ENCODE measurements at regions not wholly inside any gene's neighbourhood (a gene's known extent, or its start where the extent isn't known, plus 50 kb on each side); places are given as distances from the start of the nearest gene placed in this dataset.

DNA sequence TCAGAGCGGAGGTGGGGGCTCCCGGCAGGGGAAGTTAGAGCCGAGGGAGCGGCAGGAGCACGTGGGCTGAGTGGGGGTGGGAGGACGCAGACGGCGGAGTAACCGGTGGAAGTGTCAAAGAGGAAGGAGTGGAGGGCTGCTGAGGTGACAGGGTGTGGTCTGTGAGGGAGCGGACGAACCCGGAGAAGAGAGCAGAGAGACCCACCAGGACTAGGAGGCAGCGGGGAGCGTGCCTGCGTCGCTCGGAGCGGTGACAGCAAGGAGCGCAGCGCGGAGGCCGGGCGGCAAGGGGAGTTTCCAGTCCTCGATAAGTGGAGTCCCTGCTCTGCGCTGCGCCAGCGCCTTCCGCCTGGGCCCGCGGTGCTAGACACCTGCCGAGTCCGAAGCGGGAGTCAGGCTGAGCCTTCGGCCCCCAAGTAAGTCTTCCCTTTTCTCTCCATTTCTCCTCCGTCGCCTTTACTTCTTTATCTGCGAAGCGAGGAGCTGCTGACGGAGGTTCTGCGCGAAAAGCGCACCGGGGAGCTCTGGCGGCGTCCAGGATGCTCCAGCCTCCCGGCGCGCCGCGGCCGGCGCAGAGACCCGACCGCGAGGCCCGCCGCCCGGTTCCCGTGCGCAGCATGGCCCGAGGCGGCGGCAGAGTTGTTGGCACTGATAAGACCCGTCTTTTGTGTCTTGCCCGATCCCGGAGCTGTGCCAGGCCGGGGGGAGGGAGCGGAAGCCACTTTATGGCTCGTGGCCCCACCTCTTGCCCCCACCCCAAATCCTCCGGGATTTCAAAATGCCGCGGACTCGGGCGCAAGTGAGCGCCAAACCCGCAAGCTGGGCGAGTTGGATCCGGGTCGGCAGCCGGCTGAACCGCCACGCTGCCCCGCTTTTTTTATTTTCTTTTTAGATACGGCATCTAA is 533.0 kb upstream of the SEMA6D start:
- DNase-seq: no peak

DNA sequence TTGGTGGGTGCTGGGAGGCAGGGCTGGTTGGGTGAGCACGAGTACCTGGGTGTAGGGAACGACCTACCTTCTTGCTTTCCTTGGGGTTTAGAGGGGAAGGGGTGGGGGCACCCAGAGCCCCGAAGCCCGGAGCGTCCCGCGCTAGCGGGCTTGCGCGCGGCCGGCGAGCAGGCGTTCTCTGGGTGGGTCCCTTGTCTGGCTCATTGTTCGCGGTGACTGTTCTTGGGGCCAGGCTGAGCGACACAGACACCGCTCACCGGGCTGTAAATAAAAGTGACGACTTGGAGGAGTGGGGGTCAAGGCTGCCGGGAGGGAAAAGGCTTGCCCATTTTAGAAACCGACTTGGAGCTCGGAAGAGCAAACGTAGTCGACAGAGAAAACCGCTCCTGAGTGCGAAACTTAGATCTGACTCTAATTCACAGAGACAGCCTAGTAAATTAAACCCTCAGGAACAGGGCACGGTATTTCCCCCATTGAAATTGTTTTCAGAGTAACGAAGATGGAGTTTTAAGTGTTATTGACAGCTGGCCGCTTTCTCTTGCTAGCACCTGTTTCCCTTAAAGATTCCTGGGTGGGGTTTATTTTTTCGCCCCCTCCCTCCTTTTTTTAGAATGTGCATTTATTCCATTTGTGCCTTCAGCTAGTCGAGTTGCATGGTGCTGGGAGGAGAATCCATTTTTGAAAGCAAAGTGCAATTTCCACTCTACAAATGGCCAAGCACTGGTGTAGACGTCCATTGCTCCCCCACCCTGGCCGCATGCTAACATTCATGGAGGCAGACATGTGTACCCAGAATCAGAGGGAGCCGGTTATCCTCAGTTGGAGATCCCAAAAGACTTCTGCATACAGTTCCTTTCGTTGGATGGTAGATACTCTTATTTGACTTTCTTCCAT is 532.1 kb upstream of the SEMA6D start:
- no peak for DNase-seq

DNA sequence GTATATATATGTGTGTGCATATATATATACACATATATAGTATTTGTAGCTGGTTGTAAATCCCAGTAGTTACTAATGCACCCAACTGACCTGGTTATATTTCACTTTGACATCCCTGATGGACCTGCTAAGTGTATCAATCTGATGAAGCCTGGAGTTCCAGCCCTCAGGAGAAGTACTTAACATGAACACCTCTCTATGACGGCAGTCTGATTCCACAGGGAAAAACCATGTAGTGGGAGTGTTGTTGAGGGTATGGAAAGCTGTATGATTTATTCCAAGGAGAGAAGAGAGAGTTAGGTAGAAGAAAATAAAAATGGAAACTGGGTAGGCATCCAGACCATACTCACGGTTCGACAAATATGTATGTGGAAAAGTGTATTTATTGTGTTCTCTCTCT is 531.2 kb upstream of the SEMA6D start:
- no peak for DNase-seq

DNA sequence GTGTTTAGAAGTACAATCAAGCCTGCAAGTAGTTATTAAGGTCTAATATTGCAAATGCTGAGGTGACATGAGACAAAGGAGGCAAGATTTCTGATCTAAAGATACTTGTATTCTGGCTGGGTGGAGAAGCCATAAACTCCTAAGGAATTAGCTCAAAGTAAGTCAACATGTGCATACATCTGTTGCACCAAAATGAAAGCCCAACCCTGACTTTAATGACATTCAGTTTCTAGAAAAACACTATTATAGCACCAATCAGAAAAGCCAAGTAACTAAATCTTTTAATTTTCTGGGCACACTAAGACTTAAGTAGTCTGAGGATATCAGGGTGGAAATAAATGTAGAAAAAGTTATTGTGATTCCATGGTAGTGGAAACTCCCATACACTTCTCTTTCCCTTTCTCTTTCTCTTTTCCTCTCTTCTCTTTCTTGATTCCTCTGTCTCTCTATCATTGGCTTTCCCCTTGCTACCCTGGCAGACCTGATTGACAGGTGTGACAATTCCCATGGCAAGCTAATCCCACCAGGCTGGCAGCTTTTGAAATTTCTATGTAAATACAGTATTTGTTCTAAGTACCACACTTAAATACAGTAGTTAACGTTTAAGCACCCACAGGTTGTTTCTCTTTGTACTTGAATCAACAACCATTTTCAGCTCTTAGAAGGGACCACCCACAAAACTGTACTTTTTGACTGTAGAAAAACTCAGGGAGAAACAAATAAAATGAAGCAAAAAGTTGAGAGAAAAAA is 528.4 kb upstream of the SEMA6D start:
- no peak for DNase-seq

DNA sequence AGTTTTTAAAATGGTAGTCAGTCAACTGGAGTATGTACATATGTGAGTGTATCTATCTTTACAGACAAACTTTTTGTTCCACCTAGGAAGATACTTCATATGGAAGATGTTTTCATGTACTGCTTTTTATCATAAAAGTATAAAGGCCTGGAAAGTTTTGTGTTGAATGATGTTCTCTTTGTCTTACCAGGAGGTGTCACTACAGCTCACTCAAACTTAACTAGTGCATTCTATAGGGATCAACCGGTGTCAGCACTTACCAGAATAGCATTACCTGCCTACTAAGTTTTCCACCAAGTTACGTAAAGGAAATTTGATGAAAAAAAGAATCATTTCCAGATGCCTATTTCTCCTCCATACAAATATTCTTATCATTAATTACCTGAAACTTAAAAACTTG is 522.6 kb upstream of the SEMA6D start:
- peak; percentile 28 to 42 for DNase-seq

DNA sequence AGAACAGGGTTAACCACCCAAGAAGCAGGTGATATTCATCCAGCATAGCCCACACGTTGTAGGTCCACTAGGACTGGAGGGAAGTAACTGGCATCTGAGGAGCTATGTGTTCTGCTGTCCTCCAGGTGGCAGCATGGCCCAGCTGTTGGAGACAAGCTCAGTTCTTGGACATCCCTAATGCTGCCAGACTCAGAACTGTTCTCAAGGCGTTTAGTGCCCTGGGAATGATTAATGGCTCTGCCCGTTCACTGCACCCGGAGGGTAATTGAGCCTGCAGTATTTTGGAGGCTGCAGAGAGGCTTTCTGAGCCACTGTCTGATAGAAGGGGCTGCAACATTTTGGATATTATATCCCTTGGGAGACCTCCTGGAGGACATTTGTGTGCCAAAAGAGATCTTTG is 521.3 kb upstream of the SEMA6D start:
- DNase-seq: peak; percentile 85 to 90

DNA sequence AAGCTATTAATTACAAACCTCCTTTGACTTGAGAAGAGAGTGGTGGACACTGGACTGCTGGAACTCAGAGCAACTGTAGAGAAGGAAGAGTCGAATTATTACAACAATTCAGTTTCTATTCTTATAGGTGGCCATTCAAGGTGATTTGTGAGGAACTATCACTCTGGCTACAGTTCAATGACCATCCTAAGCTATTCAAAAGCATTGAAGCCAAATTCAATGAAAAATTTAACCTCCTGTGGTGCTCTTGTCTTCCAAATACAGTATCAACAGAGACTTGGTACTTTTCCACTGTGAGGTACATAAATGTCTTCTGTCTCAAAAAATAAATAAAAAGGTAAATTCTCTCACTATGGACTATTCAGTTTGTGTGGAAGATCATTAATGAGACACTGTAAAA is 513.3 kb upstream of the SEMA6D start:
- DNase-seq: no peak

DNA sequence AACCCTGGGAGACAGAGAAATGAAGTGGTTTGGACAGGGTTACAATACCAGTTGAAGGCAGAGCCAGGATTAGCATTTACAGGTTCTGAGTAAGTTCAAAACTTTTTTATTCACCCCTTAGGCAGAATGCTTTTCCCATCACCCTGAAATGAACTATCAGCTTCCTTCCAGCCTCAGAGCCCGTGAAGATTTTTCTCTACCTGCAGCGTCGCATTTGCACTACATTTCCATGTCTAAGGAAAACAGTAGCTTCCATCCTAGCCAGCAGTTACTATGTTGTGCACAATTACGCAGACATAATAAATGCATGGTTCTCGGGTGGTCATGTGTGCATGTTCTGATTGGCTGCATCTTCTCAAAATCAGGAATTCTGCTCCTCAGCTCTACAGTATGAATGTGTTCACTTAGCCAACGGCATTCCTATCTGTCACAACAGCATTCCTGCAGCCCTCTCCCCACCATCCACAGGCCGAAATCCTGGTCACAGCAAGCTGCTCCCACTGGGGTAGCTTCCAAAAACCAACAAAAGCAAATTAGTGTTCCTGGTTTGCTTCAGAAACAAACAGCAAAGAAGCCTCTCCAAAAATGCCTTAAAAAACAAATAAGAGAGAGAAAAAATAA is 510.8 kb upstream of the SEMA6D start:
- DNase-seq: no peak

DNA sequence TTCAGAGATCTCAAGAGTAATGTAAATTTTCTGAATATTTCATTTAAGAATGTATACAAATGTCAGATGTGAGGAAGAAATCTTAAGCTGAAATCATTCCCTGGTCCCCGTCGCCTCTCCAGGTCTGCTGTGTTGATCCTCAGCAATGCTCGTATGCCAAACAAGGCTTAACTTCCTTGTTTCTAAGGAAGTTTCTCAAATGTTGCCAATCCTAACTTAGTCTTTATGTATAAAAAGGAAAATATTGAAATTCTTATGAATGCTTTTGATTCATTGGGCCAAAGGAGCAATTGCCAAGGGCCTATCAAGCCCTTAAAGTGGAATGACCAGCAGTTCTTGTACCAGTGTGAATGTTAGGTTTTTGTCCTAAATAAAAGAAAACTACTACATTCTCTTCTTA is 507.7 kb upstream of the SEMA6D start:
- no peak for DNase-seq

DNA sequence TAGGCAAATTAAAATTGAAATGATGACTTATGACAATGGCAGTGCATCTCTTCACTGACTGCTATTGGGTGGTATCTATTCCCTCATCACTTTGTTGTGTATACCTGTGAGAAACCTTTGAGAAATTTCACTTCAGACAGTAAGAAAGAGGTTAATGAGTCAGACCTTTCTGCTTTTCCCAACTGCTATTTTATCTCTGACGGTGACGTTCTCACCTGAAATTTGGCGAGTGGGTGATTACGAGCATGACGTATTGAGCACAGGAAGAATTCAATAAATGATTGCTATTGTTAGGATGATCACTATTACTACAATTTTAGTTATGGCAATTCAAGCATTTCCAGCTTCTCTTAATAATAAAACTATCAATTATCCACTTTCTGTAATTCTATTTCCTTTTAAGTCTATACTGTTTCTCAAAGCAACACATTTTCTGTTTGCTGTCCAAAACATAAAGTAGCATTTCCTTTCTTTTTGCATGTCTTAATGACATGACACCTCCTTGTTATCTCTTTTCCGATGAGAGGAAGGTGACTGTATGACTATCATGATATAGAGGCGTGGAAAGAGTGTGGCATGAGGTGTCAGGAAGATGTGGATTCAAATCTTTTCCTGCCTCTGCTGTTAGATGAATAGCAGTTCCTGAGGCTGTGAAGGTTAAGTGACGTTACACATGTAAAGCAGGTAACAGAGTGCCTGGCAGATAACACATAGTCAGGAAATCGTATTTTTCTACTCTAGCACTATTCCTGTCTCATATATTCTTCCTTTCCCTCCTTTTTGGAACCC is 504.9 kb upstream of the SEMA6D start:
- no peak for DNase-seq

DNA sequence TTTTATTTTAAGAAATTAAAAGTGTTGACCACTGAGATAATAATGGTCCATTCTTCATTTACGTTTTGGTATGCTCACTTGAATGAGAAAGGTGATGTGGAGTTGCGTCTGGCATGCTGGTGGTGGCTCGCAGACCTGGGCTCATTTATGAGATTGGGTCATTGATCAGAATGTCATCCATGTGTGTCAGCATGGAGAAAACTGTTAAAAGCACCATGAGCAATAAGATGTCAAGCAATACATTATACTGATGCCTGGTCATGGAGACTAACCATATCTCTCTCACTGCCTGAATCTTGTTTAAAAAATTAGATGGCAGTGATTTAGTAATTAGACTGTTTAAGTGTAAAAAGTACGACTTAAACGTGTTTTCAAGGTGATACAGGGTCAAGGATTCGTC is 503.4 kb upstream of the SEMA6D start:
- DNase-seq: no peak

DNA sequence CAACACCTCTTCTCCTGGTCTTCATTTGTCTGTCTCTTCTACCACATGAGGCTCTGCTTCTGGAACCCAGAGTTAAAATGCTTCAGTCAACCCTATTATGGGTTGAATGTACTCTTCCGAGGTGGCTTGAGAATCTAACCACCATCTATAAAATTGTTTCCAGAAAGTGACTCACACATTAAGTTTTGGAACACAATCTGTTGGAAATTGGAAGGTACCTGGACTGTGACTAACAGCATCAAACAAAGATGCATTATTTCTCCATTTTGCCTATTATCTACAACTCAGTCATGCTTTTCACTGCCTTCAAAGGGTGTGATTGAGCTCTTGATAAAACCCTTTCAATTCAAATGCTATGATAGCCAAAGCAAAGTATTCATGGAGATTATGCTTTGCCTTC is 499.0 kb upstream of the SEMA6D start:
- no peak for DNase-seq

DNA sequence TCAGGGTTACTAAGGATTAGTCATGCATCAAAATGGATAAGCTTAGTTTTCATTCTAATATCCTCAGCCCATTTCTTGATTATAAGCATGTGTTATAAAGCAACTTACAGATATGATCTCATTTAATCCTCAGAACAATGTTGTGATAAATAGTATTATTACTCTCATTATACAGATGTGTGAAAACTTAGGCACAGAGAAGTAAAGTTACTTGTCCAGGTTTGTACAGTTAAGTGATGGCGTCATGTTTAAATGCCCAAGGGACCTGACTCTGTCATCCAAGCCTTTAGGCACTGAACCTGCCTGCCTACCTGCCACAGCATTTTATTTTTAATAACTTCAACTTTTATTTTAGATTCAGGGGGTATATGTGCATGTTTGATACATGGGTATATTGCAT is 472.9 kb upstream of the SEMA6D start:
- no peak for DNase-seq

DNA sequence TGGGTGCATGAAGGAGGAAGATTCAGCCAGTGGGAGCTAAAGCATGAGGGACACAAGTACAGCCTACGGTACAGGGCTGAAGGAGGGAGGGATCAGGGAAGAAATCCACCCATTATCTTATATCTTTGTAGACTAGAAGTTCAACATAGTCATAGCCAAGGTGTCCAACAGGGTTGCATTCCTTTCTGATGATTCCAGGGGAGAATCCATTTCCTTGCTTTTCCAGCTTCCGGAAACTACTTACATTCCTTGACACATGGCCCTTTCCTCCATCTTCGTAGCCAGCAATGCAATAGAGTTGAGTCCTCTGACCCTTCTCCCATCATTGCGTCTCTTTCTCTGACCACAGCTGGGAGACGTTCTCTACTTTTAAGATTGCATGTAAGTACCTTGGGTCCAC is 471.0 kb upstream of the SEMA6D start:
- DNase-seq: no peak

DNA sequence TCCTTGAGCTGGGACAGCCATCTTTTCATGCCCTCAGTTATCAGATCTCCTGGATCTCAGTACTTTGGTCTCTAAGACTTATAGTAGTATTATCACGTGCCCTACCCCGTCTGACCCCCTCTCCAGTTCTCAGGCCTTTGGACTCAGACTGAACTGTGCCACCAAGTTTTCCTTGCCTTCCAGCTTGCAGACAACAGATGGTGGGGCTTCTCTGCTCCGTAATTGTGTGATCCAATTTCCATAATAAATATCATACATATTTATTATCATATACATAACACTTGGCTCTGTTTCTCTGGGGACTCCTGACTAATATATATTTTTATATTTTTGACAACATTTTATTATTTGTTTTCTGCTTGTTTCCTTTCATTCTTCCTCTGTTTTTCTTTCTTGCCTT is 458.8 kb upstream of the SEMA6D start:
- no peak for DNase-seq

DNA sequence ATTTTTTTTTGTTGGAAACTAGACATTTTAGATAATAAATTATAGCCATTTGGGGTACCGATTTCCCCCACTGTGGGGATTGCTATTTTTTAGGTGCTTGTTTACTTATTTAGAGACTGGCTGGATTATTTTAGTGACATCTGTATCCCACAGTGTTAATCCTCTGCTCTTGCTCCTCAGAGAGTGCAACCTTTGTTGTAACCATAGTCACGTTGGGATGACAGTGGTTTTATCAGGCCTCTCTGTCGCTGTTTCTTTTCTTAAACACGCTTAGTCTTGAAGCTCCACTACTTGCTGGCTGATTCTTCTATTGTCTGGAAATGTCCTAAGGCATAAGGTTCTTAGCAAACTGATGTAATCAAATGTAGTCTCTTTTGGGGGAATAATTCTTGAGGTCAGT is 451.6 kb upstream of the SEMA6D start:
- no peak for DNase-seq

DNA sequence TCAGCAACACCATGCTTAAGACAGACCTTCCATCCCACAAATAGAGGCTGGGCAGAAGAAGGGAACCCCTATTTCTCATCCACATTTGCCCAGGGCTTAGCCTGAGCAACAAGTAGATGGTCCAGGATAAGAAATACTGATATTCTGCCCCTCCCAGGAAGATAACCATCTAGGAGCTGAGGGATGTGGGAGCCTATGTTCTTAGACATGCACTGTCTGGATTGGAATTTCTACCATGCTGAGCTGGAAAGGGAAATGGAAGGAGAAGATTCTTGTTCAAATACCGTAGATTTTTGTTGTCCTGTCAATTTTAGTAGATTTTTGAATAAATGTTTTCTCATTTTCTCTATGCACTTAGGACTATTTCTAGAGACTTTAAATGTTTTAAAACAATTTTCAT is 450.7 kb upstream of the SEMA6D start:
- no peak for DNase-seq

DNA sequence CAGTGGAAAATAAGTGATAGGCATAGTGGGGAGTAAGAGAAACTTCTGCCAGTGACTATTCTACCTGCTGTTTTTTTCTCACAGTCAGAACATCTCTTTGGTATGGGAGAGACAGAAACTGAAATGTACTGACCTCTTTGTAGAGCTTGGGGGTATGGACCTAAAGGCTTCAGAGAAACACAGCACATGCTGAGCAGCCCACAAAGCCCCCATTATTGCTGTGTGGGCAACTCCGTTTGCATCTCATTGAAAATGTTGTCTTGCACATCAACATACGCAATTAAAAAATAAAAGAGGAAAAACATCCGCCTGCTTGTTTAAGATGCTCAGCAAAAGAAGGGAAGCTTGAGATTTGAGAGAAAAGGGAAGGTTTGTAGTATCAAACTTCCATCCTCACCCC is 443.4 kb upstream of the SEMA6D start:
- DNase-seq: no peak

DNA sequence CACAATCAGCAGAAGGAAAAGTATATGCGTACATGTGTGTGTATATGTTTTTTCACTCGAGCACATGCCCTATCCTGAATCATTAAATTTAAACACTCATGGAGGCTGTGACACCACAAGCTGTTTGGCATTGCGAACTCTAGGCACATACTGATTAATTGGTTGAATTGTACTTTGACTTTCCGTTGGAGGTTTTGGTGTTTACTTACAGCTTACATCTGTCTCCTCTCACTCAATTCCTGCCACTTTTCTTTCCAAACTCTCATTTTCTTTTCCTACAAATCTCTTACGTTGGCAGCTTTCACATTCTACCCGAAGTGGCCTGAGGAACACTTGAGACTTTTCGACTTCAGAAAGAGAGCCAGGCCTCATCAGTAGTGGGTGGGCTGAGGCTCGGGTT is 434.1 kb upstream of the SEMA6D start:
- DNase-seq: no peak

DNA sequence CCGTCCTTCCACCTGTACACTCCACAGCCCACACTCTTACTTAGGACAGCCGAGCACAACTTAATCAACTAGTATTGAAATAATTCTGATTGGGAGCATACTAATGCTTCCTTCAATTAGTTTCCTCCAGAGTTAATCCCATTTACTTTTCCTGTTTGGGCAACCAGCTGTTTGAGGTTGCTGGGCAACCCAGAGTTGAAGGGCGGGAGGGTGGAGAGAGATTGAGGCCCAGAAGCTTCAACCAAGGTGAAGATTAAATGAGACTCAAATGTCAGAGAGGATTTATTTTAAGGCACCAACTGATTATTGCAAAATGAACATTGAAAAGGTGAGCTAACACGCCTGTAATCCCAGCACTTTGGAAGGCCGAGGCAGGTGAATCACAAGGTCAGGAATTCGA is 428.5 kb upstream of the SEMA6D start:
- no peak for DNase-seq

DNA sequence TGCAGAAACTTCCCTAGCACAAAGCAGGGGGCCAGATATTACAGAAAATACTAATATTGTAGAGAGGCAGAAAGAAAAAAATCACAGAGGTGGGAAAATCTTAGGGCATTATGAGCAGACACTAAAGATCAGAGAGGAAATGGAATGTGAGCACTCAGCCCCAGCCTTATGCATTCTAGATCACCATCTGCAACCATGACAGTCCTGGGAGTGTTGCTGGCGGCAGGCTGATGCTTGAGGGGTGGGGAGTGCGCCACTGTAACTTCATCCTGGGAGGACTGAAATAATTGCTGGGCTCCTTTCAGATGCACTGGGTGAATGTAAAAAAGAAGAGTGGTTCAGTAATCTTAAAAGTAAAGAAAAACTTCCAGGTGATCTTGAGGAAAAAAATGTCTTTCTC is 427.6 kb upstream of the SEMA6D start:
- no peak for DNase-seq

DNA sequence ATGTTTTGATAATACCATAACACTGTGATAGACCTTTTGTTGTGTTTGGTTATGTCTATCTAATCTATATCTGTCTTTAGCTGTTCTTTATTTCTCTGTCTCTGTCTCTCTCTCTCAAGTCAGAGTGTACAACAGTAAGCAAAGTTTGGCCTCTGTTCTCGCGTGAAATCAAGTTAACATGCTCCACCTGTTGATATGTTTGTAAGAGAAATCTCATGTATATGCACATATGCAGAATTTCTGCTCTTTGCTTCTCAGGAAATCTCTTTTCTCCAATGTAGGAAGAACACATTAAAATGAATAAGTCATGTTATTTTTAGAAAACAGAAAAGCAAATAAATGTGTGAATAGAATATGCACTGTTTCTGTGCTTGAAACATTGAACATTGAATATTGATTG is 425.5 kb upstream of the SEMA6D start:
- DNase-seq: no peak
